HS-27A (cell line): ENCODE measurements at regions not wholly inside any gene's neighbourhood (a gene's known extent, or its start where the extent isn't known, plus 50 kb on each side); places are given as distances from the start of the nearest gene placed in this dataset.
"Not testable (repeated sequence)": the region's sequence is repeated elsewhere in the genome, so short reads cannot be mapped to it uniquely, and the experiment has no call there.

Experiments
- DNase-seq: peaks from one replicate; pipeline ENCODE4 v3.0.0-alpha.2; 2012; ENCODE audit warnings: low read depth, missing footprints

GRCh38 chr10:78096486-78096885, 62.8 kb downstream of the RPS24 start:
- not testable (repeated sequence) for DNase-seq

DNA sequence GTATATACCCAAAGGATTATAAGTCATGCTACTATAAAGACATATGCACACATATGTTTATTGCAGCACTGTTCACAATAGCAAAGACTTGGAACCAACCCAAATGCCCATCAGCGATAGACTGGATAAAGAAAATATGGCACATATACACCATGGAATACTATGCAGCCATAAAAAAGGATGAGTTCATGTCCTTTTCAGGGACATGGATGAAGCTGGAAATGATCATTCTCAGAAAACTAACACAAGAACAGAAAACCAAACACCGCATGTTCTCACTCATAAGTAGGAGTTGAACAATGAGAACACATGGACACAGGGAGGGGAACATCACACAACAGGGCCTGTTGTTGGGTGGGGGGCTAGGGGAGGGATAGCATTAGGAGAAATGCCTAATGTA, 68.9 kb downstream of the RPS24 start:
- not testable (repeated sequence) for DNase-seq

DNA sequence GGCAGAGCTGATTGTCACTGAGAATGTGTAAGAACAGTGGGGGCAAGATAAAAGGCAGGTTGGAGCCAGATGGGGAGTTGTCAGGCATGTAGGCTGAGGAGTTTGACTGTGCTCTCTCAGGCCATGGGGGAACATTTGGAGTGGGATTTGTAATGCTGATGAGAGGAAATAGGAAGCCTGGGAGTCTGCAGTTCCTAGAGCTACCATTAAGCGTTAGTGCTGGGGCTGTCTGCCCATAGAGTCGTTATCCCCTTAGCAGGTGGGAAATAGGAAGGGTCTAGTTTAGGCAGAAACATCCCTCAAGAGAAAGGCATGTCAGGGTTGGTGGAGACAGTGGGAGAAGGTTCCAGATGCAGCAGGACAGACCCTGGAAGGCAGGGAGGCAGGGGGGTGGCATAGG, 75.5 kb downstream of the RPS24 start:
- DNase-seq: no peak

- DNase-seq: no peak
These were observed 81.6 kb downstream of the RPS24 start for GRCh38 chr10:78115135-78115853.

DNA sequence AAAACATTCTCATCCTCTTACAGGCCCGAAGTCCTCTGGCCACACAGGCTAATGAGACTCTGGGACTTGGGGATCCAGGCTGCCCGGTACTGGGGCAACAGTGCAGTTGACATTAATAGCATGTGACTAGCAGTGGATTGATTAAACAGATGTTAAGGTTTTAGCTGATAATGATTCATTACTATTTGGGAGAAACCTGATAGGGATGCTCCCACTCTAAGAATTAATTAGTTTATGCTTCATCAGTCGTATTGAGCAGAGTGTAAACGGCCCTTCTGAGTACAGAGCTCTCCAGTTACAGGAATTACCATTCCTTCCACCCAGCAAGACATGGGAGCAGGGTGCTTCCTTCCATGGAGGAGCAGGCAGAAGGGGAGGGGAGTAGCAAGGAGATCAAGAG, 82.7 kb downstream of the RPS24 start:
- DNase-seq: no peak

- no peak for DNase-seq
These were observed 84.9 kb downstream of the RPS24 start for GRCh38 chr10:78118591-78118990.

DNA sequence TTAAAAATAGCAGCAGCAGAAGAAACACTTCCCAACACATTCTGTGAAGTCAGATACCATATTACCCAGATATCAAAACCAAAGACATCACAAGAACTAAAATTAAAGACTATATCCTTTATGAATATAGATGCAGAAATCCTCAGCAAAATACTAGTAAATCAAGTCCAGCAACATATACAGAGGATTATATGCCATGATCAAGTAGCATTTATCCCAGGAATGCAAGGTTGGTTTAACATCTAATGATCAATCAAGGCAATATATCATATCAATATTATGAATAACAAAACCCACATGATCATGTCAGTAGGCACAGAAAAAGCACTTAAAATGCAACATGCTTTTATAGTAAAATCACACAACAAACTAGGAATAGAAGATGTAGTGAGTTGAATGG, 88.1 kb downstream of the RPS24 start:
- no peak for DNase-seq

- no peak for DNase-seq
These were observed 90.5 kb downstream of the RPS24 start for GRCh38 chr10:78124167-78124566.

DNA sequence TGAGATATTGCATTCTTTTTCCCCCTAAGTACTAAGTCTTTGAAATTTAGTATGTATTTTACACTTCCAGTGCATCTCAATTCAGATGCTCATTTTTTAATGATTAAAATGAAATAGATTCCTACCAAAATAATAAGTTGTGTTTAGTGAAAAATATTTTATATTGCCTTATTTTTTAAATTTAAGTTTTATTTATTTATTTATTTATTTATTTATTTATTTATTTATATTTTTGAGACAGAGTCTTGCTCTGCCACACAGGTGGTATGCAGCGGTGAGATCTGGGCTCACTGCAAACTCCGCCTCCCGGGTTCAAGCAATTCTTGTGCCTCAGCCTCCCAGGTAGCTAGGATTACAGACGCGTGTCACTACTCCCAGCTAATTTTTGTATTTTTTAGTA, 95.5 kb downstream of the RPS24 start:
- no peak for DNase-seq

DNA sequence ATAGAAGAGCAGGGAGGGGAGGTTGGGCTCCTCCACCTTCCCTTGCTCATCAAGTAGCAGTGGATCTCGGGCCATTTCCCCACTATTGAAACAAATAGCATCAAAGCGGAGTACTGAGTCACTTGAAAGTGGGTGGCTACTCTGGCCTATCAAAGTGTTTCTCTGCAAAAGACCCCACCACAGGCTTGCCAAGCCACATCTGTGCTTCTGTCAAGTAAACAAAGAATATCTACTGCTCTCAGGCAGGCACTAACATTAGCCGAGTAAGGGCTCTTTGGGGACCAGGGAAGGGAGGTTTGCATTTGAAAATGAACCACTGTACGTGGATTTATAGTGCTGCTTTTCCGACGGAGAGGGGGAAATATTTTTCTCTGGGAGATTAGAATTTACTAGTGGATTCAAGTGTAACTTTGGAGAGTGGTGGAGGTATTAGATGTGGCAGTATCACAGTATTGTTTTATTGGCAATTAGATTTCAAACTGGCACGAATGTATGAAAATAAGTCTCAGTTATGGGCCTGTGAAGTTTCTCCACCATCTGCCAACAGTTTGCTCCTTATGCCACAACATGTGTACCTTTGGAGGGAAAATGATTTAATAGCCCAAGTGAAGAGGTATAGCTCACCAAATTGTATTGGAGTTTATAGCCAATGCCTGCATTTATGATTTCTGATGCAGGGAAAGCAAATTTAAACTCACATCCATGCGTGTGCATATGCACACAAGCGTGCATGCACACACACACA, 97.5 kb downstream of the RPS24 start:
- DNase-seq: no peak

DNA sequence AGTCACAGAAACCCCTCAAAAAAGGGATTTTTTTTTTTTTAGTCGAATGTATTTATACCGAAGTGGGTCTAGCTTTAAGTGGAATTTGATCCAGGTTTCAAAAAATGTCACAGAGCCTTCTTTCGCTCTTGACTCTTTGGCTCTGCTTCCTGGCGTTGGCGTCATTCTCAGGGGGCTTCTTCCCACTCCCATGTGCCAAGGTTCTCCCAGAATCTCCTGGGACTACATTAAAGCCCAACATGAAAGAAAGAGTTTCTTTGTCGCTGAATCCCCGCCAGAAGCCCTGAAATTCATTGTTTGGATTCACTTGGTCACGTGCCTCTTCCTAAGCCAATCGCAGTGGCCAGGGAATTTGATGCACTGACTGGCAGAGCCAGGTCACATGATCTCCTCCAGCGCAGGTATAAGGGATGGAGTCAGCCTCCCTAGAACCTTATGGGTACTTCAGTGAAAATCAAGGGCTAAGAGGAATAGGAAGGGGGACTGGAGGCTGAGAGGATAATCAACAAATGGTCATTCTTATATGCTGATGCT, 101.2 kb downstream of the RPS24 start:
- no peak for DNase-seq

- no peak for DNase-seq
These were observed 103.5 kb downstream of the RPS24 start for GRCh38 chr10:78137147-78137546.

- DNase-seq: no peak
These were observed 105.7 kb downstream of the RPS24 start for GRCh38 chr10:78139341-78139740.

DNA sequence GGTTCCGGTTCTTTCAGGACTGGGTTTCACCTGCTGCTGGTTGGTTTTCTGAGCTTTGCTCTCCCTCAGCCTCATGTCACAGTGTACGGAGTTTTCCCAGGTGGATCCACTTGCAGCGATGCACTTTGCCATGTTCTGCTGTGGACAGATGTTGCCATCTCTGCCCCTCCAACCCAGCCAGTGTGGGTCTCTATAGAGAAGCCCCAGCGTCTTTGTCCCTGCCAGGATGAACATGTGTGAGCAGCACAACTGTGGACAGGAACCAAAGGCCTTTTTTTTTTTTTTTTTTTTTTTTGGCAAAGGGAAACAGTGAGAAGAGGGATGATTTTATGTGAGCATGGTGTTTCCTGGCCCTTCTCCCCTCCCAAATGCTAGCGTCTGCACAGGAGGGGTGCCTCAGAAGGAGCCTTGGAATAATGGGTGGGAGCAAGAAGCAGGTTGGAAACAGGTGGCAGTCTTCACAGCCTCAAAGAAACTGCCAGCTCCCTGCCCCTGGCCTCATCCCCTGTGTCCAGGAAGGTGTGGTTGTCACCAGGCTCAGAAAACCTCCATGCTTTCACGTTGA, 106.5 kb downstream of the RPS24 start:
- DNase-seq: no peak

DNA sequence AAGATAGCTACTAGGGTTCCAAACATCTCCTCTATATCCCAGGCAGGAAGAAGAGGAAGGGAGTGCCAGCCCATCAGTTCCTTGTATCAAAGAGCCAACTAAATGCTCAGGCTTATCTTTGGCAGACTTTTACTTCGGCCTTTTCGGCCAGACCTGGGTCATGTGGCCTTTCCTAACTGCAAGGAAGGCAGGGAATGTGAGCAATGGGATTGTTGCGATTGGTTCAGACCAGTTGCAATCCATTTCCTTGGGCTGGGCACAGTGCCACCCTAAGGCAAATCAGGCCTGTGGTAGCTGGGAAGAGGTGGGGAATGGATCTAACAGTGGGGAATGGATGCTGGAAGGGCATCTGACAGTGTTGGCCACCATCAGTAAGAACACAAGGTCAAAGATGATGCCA, 109.9 kb downstream of the RPS24 start:
- DNase-seq: no peak

DNA sequence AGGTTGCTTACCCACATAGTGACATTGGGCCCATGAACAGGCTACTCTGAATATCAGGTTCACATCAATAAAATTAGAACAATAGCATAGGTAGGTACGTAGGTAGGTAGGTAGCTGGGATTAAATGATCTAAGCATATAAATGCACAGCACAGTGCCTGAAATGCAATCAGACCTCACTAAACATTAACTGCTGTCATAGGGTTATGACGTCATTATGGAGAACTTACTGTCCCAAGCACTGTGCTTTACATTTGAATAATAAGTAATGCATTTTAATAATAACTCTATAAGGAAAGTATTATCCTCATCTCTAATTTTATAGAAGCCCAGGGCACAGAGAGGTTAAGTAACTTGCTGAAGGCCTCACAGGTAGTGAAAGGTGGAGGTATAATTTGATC, 112.5 kb downstream of the RPS24 start:
- no peak for DNase-seq

GRCh38 chr10:78147202-78147601, 113.5 kb downstream of the RPS24 start:
- no peak for DNase-seq

DNA sequence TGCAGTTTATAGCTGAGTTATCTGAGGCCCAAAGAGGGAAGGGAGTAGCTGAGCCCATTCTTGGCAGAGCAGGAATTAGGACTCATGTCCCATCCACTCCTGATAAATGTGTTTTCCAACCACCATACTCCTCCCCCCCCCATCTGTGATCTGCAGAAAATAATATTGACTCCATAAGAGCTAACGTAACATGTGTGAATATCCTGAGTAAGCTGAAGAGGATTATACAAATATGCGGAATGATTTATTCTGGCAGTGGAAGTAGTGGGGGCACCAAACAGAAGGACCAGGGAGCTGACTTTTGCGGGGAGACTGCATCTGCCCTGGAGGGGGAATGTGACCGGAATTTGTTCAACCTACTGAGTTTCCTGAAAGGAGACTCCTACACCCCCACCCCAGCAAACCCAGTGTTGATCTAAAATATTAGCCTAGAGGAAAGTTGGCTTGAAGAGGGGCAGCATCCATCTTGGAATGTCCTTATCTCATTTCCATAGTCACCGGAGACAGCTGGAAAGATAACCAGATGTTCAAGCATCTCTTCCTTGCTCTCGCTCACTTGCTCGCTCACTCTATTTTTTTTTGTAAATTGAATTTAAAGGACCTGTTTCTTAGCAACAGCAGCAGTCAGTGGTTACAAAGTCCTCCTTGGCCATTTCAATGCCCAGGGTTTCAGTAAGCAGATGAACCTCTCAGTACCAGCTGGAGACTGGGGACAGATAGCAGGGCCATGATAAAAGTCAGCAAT, 114.7 kb downstream of the RPS24 start:
- DNase-seq: no peak

DNA sequence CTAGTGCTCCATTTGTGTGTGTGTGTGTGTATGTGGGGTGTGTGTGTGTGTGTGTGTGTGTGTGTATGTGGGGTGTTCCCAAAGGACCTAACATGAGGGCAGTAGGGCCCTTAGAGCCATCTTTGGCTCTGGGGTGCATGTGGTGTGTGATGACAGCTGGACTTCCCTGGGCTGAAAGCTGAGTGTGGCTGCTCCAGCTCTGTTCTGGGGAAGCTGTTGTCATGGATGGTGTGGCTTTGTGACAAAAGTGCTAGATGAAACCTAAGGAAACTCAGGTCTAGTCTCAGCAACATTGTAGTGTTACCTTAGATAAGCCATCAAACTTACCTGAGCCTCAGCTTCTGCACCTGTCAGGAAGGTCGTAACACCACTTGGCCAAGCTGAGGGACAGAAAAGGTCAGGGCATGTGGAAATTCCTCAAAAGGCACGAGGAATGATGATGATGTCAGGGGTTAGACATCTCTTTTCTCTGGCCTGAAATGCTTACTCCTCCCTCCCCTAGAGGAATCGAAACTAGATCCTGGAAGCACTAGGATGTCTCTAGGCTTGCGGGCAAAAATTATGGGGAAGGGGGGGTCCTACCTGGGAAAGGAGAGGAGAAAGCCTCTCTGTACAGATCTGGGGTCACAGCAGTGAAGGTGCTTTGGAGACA, 115.4 kb downstream of the RPS24 start:
- no peak for DNase-seq

DNA sequence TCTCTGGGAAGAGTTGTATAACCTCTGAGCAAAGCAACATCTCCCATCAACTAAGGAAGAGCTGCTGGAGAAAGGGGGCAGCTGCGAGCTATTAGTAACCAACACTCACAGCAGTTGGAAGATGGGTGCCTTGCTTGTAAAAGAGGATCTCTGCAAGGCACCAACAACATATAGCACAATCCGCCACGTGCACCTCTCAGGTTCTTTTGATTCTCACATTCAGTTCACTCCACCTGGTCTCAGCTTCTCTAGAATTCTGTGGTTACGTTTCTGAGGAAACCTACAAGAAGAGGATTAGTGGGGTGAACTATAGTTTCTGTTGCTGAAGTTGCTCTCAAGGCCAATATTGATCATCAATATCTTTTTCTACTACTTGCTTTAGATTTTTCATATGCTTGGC, 117.1 kb downstream of the RPS24 start:
- DNase-seq: no peak

DNA sequence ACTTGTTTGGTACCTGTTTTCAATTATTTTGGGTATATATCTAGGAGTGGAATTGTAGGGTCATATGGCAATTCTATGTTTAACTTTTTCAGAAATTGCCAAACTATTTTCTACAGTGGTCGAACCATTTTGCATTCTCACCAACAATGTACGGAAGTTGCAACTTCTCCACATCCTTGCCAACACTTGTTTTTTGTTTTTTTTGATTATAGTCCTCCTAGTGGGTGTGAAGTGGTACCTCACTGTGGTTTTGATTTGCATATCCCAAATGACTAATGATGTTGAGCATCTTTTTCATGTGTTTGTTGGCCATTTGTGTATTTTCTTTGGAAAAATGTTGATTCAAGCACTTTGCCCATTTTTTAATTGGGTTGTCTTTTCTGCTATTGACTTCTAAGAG, 122.1 kb downstream of the RPS24 start:
- DNase-seq: no peak

DNA sequence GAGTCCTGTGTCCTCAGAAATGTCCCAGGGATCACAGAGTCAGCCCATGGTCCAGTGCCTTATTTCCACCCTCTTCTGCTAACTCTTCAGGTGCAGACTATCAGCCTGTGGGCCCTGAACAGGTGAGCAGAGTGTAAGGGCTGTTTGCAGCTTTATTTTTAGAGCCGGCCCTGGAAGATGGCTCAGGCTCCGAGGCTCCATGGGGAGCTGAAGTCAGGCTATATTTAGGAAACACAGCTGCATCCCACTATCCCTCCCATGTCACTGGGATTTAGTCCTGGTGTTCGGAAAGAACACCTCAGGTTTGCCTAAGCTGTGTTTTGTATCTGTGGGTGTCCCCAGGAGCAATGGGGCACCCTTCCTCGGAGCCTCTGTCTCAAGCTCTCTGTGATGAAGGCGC, 126.9 kb downstream of the RPS24 start:
- no peak for DNase-seq
